DND-41 (cell line): ENCODE measurements at regions not wholly inside any gene's neighbourhood (a gene's known extent, or its start where the extent isn't known, plus 50 kb on each side); places are given as distances from the start of the nearest gene placed in this dataset.

Source experiments
- ATAC-seq: fragments of 200-7000 bp; cut with Tn5 transposase; 3 replicates; pipeline ENCODE4 v1.9.1; 2021; ENCODE audit warnings: low read depth; ENCODE audit not compliant: insufficient read depth
- DNase-seq: peaks from one replicate; pipeline ENCODE4 v3.0.0-alpha.2; 2020
- H2AFZ ChIP-seq: 2 replicates; pipeline ENCODE4 v1.6.0; 2012; ENCODE audit warnings: low read depth, low read length
- H3K27ac ChIP-seq: 2 replicates; pipeline ENCODE4 v1.5.1; 2012; ENCODE audit warnings: low read length, inconsistent platforms
- H3K27me3 ChIP-seq: fragments of 200-600 bp; sonication (generic); 2 replicates; pipeline ENCODE4 v1.6.0; 2012; ENCODE audit warnings: low read length, mild to moderate bottlenecking, inconsistent platforms; ENCODE audit not compliant: insufficient read depth, poor library complexity
- H3K36me3 ChIP-seq: 2 replicates; pipeline ENCODE4 v1.5.1; 2012; ENCODE audit warnings: low read length, inconsistent platforms; ENCODE audit not compliant: insufficient read depth
- H3K4me1 ChIP-seq: 2 replicates; pipeline ENCODE4 v1.5.1; 2012; ENCODE audit warnings: mild to moderate bottlenecking, low read length; ENCODE audit not compliant: insufficient read depth
- H3K4me2 ChIP-seq: 2 replicates; pipeline ENCODE4 v1.6.0; 2012; ENCODE audit warnings: mild to moderate bottlenecking, moderate library complexity, low read length, inconsistent platforms; ENCODE audit not compliant: insufficient read depth
- H3K4me3 ChIP-seq, 2 experiments: fragments of 200-600 bp in 1 of 2; shearing (Covaris generic) in 1 of 2; 2 replicates each; pipeline ENCODE4 v1.5.1; 2012 to 2016; ENCODE audit warnings: inconsistent platforms in 2 of 2, low read length in 2 of 2, mild to moderate bottlenecking in 2 of 2, low read depth in 1 of 2, moderate library complexity in 1 of 2
- H3K79me2 ChIP-seq: 2 replicates; pipeline ENCODE4 v1.6.0; 2012; ENCODE audit warnings: low read length, inconsistent platforms; ENCODE audit not compliant: insufficient read depth
- H3K9ac ChIP-seq: 2 replicates; pipeline ENCODE4 v1.6.0; 2012; ENCODE audit warnings: low read depth, mild to moderate bottlenecking, inconsistent platforms, low read length, moderate library complexity
- H3K9me3 ChIP-seq: 2 replicates; pipeline ENCODE4 v1.5.1; 2012; ENCODE audit warnings: low read length, moderate library complexity, mild to moderate bottlenecking, inconsistent platforms; ENCODE audit not compliant: insufficient read depth, severe bottlenecking
- H4K20me1 ChIP-seq: 2 replicates; pipeline ENCODE4 v1.6.0; 2012; ENCODE audit warnings: low read length; ENCODE audit not compliant: insufficient read depth
- CTCF ChIP-seq: IDR thresholded peaks from 2 replicates; pipeline ENCODE4 v1.5.1; 2012; ENCODE audit warnings: borderline replicate concordance, low read length, moderate library complexity, mild to moderate bottlenecking; ENCODE audit not compliant: poor library complexity, severe bottlenecking; ENCODE audit errors: extremely low read depth
- EZH2 ChIP-seq: IDR thresholded peaks from 3 replicates; pipeline ENCODE4 v1.6.1; 2012; ENCODE audit warnings: borderline replicate concordance, low read depth, mild to moderate bottlenecking, moderate library complexity, low read length, inconsistent platforms; ENCODE audit not compliant: severe bottlenecking

- Histone ChIP-seq H3K9me3 (no peaks in the 10 kb centered on the region), H3K9ac (no peak overlapping the region), H2AFZ (no peak overlapping the region), H3K36me3 (no peaks in the 10 kb centered on the region), H3K4me2 (no peak overlapping the region), H3K27ac (no peak overlapping the region), H4K20me1 (no peaks in the 10 kb centered on the region), H3K4me1 (peaks cover under 1% of the 10 kb centered on the region; the same call in 1 of the 2 replicates), H3K4me3 (no peak overlapping the region), H3K79me2 (no peaks in the 10 kb centered on the region), H3K27me3 (no peaks in the 10 kb centered on the region)
- DNase-seq (no peak), ATAC-seq (no peak)
- no peak for TF ChIP-seq EZH2
- TF ChIP-seq CTCF = no peak
Observed at GRCh38 chr5:54630738-54631359, 113.3 kb downstream of the SNX18 start.

GRCh38 chr5:54629115-54629514 is 111.6 kb downstream of the SNX18 start:
- Histone ChIP-seq H3K4me1 (peaks cover 17% of the 10 kb centered on the region), H4K20me1 (no peaks in the 10 kb centered on the region), H2AFZ (no peak overlapping the region), H3K79me2 (no peaks in the 10 kb centered on the region), H3K27ac (no peak overlapping the region), H3K4me2 (no peak overlapping the region), H3K4me3 (no peak overlapping the region), H3K36me3 (no peaks in the 10 kb centered on the region), H3K9ac (no peak overlapping the region), H3K27me3 (no peaks in the 10 kb centered on the region), H3K9me3 (no peaks in the 10 kb centered on the region)
- no peak for TF ChIP-seq EZH2
- TF ChIP-seq CTCF = no peak
- DNase-seq (no peak), ATAC-seq (no peak)

- Histone ChIP-seq H2AFZ (no peak overlapping the region), H3K4me1 (peaks cover 20% of the 10 kb centered on the region), H3K36me3 (no peaks in the 10 kb centered on the region), H3K27me3 (no peaks in the 10 kb centered on the region), H3K27ac (no peak overlapping the region), H3K9me3 (no peaks in the 10 kb centered on the region), H4K20me1 (no peaks in the 10 kb centered on the region), H3K79me2 (no peaks in the 10 kb centered on the region), H3K9ac (no peak overlapping the region), H3K4me2 (no peak overlapping the region), H3K4me3 (no peak overlapping the region)
- no peak for TF ChIP-seq EZH2
- no peak for TF ChIP-seq CTCF
- DNase-seq = no peak
- ATAC-seq = no peak
Observed at GRCh38 chr5:54628050-54628449, 110.5 kb downstream of the SNX18 start.
